BE2C (cell line): ENCODE measurements at regions not wholly inside any gene's neighbourhood (a gene's known extent, or its start where the extent isn't known, plus 50 kb on each side); places are given as distances from the start of the nearest gene placed in this dataset.

ENCODE experiments used
- DNase-seq: peaks from one replicate; pipeline ENCODE4 v3.0.0-alpha.2; 2020
- H3K27me3 ChIP-seq: fragments of 250-450 bp; sonication (Bioruptor Pico); 2 replicates; pipeline ENCODE4 v1.5.1; 2020; ENCODE audit warnings: mild to moderate bottlenecking
- H3K36me3 ChIP-seq: fragments of 250-450 bp; sonication (Bioruptor Pico); 2 replicates; pipeline ENCODE4 v1.5.1; 2020; ENCODE audit warnings: mild to moderate bottlenecking
- H3K4me1 ChIP-seq: fragments of 250-450 bp; sonication (Bioruptor Pico); 2 replicates; pipeline ENCODE4 v1.5.1; 2020
- H3K4me3 ChIP-seq: 2 replicates; pipeline ENCODE4 v1.5.1; 2011; ENCODE audit warnings: low read depth, low read length
- H3K9me3 ChIP-seq: fragments of 250-450 bp; sonication (Bioruptor Pico); 2 replicates; pipeline ENCODE4 v1.5.1; 2020
- TF ChIP-seq, protein P1 (sequence below): IDR thresholded peaks from 2 replicates; pipeline ENCODE4 v1.5.1; 2012; ENCODE audit warnings: mild to moderate bottlenecking, low read depth, low read length

DNA sequence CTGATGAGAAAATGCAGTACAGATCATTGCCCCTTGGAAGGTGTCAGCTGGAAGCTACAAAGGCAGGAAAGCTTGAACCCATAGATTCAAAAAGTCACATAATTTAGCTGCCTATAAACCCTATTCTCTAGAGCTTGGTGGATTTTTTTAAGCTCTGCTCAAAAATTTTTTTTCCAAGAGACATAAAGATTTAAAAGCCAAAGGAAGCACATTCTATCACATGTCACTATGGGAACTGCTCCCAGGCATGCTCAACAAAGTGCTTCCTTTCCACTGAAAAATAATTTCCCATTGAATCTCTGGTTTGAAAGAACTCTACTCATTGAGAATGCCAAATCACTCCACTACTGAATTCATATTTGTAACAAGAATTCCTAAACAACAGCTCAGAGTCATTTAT, 419.8 kb downstream of the CETN3 start:
- no peaks in the 10 kb centered on the region for H3K27me3 ChIP-seq
- H3K36me3 ChIP-seq = no peaks in the 10 kb centered on the region
- no peak for DNase-seq
- H3K4me1 ChIP-seq = no peaks in the 10 kb centered on the region
- H3K4me3 ChIP-seq = no peak overlapping the region
- TF ChIP-seq, protein P1, sequence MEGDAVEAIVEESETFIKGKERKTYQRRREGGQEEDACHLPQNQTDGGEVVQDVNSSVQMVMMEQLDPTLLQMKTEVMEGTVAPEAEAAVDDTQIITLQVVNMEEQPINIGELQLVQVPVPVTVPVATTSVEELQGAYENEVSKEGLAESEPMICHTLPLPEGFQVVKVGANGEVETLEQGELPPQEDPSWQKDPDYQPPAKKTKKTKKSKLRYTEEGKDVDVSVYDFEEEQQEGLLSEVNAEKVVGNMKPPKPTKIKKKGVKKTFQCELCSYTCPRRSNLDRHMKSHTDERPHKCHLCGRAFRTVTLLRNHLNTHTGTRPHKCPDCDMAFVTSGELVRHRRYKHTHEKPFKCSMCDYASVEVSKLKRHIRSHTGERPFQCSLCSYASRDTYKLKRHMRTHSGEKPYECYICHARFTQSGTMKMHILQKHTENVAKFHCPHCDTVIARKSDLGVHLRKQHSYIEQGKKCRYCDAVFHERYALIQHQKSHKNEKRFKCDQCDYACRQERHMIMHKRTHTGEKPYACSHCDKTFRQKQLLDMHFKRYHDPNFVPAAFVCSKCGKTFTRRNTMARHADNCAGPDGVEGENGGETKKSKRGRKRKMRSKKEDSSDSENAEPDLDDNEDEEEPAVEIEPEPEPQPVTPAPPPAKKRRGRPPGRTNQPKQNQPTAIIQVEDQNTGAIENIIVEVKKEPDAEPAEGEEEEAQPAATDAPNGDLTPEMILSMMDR = no peak
- H3K9me3 ChIP-seq = no peaks in the 10 kb centered on the region

GRCh38 chr5:89988998-89989655, 420.4 kb downstream of the CETN3 start:
- Histone ChIP-seq H3K36me3 (no peaks in the 10 kb centered on the region), H3K4me3 (no peak overlapping the region), H3K9me3 (no peaks in the 10 kb centered on the region), H3K4me1 (no peaks in the 10 kb centered on the region), H3K27me3 (no peaks in the 10 kb centered on the region)
- DNase-seq = no peak
- TF ChIP-seq, protein P1 = no peak

- Histone ChIP-seq H3K4me3 (no peak overlapping the region), H3K36me3 (no peaks in the 10 kb centered on the region), H3K9me3 (no peaks in the 10 kb centered on the region), H3K4me1 (no peaks in the 10 kb centered on the region), H3K27me3 (no peaks in the 10 kb centered on the region)
- TF ChIP-seq, protein P1 = no peak
- DNase-seq = no peak
Measured at GRCh38 chr5:89988129-89988810, 421.3 kb downstream of the CETN3 start.

- TF ChIP-seq, protein P1 = no peak
- no peak overlapping the region for H3K4me3 ChIP-seq
- H3K36me3 ChIP-seq = no peaks in the 10 kb centered on the region
- H3K27me3 ChIP-seq = no peaks in the 10 kb centered on the region; the same call in 1 of the 2 replicates
- no peak for DNase-seq
- H3K9me3 ChIP-seq = no peaks in the 10 kb centered on the region
- H3K4me1 ChIP-seq = no peaks in the 10 kb centered on the region
Measured at GRCh38 chr5:89983216-89983615, 426.3 kb downstream of the CETN3 start.

GRCh38 chr5:89981878-89982773, 427.4 kb downstream of the CETN3 start:
- no peak for DNase-seq
- TF ChIP-seq, protein P1 = no peak
- H3K27me3 ChIP-seq = no peaks in the 10 kb centered on the region; the same call in 1 of the 2 replicates
- no peak overlapping the region for H3K4me3 ChIP-seq
- H3K9me3 ChIP-seq = no peaks in the 10 kb centered on the region
- no peaks in the 10 kb centered on the region for H3K36me3 ChIP-seq
- no peaks in the 10 kb centered on the region for H3K4me1 ChIP-seq
